ENCODE measurements at regions not wholly inside any gene's neighbourhood (a gene's known extent, or its start where the extent isn't known, plus 50 kb on each side); places are given as distances from the start of the nearest gene placed in this dataset.

- ChIA-PET CTCF (interaction anchor here (1.0 to 1.2 kb wide), 2 partner anchors 15 to 39 kb away, joined by 3 to 4 read pairs; no protein-coding TSS in a partner anchor), POLR2A (no interaction called here)
- H3K4me1 ChIP-seq = peaks cover 9% of the 10 kb centered on the region; the same call in 1 of the 3 replicates
- WGBS (ENCODE audit: missing lambda C conversion rate) = 0% methylated on average over 1 of the region's 1 CpG
- no peak overlapping the region for H3K4me3 ChIP-seq
- TF ChIP-seq E2F6 (IDR thresholded peaks at IDR 0.05; ENCODE audit: borderline replicate concordance, low read depth) (no peak), NR3C1 (IDR thresholded peaks at IDR 0.05) (no peak), JUN (IDR thresholded peaks at IDR 0.05) (no peak), BHLHE40 (IDR thresholded peaks at IDR 0.05; ENCODE audit: low read depth, low read length) (no peak), RAD21 (conservative IDR thresholded peaks at IDR 0.05 in 1 of 2, IDR thresholded peaks at IDR 0.05 in 1 of 2) (no peak), SREBF2 (IDR thresholded peaks at IDR 0.05) (no peak), HDAC2 (IDR thresholded peaks at IDR 0.05) (no peak), FOSL2 (IDR thresholded peaks at IDR 0.05) (no peak), FOSL2 (CRISPR knock-in tag; IDR thresholded peaks at IDR 0.05) (no peak), MAZ (IDR thresholded peaks at IDR 0.05; ENCODE audit: borderline replicate concordance, low read depth, low read length) (no peak), CBX2 (IDR thresholded peaks at IDR 0.05; ENCODE audit: borderline replicate concordance, low read depth) (no peak), RNF2 (IDR thresholded peaks at IDR 0.05; ENCODE audit: borderline replicate concordance, low read depth) (no peak), CHD2 (IDR thresholded peaks at IDR 0.05; ENCODE audit: low read length, partially characterized antibody) (no peak), CHD4 (IDR thresholded peaks at IDR 0.05; ENCODE audit: borderline replicate concordance) (no peak), ZFP36 (IDR thresholded peaks at IDR 0.05; ENCODE audit: borderline replicate concordance, partially characterized antibody) (no peak), KDM5A (IDR thresholded peaks at IDR 0.05) (no peak), NFE2L2 (conservative IDR thresholded peaks at IDR 0.05; ENCODE audit: low read length) (no peak)
- TF ChIP-seq, protein P1, sequence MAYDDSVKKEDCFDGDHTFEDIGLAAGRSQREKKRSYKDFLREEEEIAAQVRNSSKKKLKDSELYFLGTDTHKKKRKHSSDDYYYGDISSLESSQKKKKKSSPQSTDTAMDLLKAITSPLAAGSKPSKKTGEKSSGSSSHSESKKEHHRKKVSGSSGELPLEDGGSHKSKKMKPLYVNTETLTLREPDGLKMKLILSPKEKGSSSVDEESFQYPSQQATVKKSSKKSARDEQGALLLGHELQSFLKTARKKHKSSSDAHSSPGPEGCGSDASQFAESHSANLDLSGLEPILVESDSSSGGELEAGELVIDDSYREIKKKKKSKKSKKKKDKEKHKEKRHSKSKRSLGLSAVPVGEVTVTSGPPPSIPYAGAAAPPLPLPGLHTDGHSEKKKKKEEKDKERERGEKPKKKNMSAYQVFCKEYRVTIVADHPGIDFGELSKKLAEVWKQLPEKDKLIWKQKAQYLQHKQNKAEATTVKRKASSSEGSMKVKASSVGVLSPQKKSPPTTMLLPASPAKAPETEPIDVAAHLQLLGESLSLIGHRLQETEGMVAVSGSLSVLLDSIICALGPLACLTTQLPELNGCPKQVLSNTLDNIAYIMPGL (CRISPR knock-in tag; IDR thresholded peaks at IDR 0.05; ENCODE audit: borderline replicate concordance) = no peak
- TF ChIP-seq, protein P2, sequence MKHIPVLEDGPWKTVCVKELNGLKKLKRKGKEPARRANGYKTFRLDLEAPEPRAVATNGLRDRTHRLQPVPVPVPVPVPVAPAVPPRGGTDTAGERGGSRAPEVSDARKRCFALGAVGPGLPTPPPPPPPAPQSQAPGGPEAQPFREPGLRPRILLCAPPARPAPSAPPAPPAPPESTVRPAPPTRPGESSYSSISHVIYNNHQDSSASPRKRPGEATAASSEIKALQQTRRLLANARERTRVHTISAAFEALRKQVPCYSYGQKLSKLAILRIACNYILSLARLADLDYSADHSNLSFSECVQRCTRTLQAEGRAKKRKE (CRISPR knock-in tag; IDR thresholded peaks at IDR 0.05; ENCODE audit: low read depth) = no peak
- TF ChIP-seq, protein P3, sequence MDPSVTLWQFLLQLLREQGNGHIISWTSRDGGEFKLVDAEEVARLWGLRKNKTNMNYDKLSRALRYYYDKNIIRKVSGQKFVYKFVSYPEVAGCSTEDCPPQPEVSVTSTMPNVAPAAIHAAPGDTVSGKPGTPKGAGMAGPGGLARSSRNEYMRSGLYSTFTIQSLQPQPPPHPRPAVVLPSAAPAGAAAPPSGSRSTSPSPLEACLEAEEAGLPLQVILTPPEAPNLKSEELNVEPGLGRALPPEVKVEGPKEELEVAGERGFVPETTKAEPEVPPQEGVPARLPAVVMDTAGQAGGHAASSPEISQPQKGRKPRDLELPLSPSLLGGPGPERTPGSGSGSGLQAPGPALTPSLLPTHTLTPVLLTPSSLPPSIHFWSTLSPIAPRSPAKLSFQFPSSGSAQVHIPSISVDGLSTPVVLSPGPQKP (IDR thresholded peaks at IDR 0.05; ENCODE audit: low read depth, low read length) = no peak
- TF ChIP-seq, protein P4, sequence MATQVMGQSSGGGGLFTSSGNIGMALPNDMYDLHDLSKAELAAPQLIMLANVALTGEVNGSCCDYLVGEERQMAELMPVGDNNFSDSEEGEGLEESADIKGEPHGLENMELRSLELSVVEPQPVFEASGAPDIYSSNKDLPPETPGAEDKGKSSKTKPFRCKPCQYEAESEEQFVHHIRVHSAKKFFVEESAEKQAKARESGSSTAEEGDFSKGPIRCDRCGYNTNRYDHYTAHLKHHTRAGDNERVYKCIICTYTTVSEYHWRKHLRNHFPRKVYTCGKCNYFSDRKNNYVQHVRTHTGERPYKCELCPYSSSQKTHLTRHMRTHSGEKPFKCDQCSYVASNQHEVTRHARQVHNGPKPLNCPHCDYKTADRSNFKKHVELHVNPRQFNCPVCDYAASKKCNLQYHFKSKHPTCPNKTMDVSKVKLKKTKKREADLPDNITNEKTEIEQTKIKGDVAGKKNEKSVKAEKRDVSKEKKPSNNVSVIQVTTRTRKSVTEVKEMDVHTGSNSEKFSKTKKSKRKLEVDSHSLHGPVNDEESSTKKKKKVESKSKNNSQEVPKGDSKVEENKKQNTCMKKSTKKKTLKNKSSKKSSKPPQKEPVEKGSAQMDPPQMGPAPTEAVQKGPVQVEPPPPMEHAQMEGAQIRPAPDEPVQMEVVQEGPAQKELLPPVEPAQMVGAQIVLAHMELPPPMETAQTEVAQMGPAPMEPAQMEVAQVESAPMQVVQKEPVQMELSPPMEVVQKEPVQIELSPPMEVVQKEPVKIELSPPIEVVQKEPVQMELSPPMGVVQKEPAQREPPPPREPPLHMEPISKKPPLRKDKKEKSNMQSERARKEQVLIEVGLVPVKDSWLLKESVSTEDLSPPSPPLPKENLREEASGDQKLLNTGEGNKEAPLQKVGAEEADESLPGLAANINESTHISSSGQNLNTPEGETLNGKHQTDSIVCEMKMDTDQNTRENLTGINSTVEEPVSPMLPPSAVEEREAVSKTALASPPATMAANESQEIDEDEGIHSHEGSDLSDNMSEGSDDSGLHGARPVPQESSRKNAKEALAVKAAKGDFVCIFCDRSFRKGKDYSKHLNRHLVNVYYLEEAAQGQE (IDR thresholded peaks at IDR 0.05) = no peak
- H3K9me3 ChIP-seq = no peaks in the 10 kb centered on the region
- no peak overlapping the region for H3K4me2 ChIP-seq
- FAIRE-seq (no peak), ATAC-seq (no peak), DNase-seq (ENCODE audit: low read depth in 1 of 2, low spot score in 1 of 2) (no peak)
- H3K27ac ChIP-seq = no peak overlapping the region
These were observed 124.3 kb downstream of the RCN1 start for GRCh38 chr11:32215157-32215556.

All from A549 (cell line).